IMR-90 (cell line): ENCODE measurements at regions not wholly inside any gene's neighbourhood (a gene's known extent, or its start where the extent isn't known, plus 50 kb on each side); places are given as distances from the start of the nearest gene placed in this dataset.

Experiments
- ATAC-seq: fragments of 200-7000 bp; cut with Tn5 transposase; 2 replicates; pipeline ENCODE4 v1.9.1; 2020; ENCODE audit warnings: low read depth, mild to moderate bottlenecking, moderate library complexity
- BruUV-seq: library from RNA; stranded (reverse); fragments of 400-500 nt; replicated peaks from 2 replicates; lab custom pipeline; 2021; lab: Mats Ljungman, UMichigan
- CTCF ChIA-PET: fragments of 300-600 bp; formaldehyde crosslinking; extraction: SDS; loops from one replicate; lab custom pipeline; 2021; ENCODE audit warnings: antibody characterized with exemption; lab: Yijun Ruan, JAX
- POLR2A ChIA-PET: fragments of 300-600 bp; sonication (Branson Sonifier 250); formaldehyde crosslinking; loops from one replicate; lab custom pipeline; 2022; ENCODE audit warnings: antibody characterized with exemption; ENCODE audit not compliant: unreplicated experiment; lab: Charles Lee
- DNase-seq: peaks from one replicate; pipeline ENCODE4 v3.0.0; 2013
- H2AFZ ChIP-seq: replicated peaks from 2 replicates; pipeline ENCODE3; 2013; ENCODE audit warnings: low read length, mild to moderate bottlenecking; ENCODE audit not compliant: poor library complexity
- H2AK5ac ChIP-seq: 2 replicates; pipeline ENCODE4 v1.6.1; 2013; ENCODE audit warnings: low read depth, low read length, inconsistent platforms
- H2AK9ac ChIP-seq: replicated peaks from 2 replicates; pipeline ENCODE3; 2013; ENCODE audit warnings: mild to moderate bottlenecking, low read depth, low read length, moderate library complexity; ENCODE audit not compliant: poor library complexity
- H2BK120ac ChIP-seq: 2 replicates; pipeline ENCODE4 v1.6.1; 2013; ENCODE audit warnings: low read depth, low read length, inconsistent platforms
- H2BK15ac ChIP-seq: 3 replicates; pipeline ENCODE4 v1.6.1; 2013; ENCODE audit warnings: low read depth, low read length, inconsistent platforms
- H2BK20ac ChIP-seq: 2 replicates; pipeline ENCODE4 v1.6.1; 2013; ENCODE audit warnings: low read depth, mild to moderate bottlenecking, inconsistent platforms, low read length, moderate library complexity
- H2BK5ac ChIP-seq: 2 replicates; pipeline ENCODE4 v1.6.1; 2013; ENCODE audit warnings: mild to moderate bottlenecking, low read depth, low read length, inconsistent platforms; ENCODE audit not compliant: poor library complexity, severe bottlenecking
- H3K14ac ChIP-seq: replicated peaks from 2 replicates; pipeline ENCODE4 v1.6.1; 2013; ENCODE audit warnings: low read depth, low read length, inconsistent platforms
- H3K18ac ChIP-seq: 2 replicates; pipeline ENCODE4 v1.6.1; 2013; ENCODE audit warnings: low read depth, low read length, control low read depth
- H3K23ac ChIP-seq: 2 replicates; pipeline ENCODE4 v1.6.1; 2013; ENCODE audit warnings: low read depth, low read length, inconsistent platforms
- H3K27ac ChIP-seq: 2 replicates; pipeline ENCODE4 v1.5.1; 2013; ENCODE audit warnings: mild to moderate bottlenecking, control low read depth, low read length; ENCODE audit not compliant: insufficient read depth
- H3K27me3 ChIP-seq: 2 replicates; pipeline ENCODE4 v1.6.1; 2013; ENCODE audit warnings: low read length; ENCODE audit not compliant: control insufficient read depth, insufficient read depth
- H3K36me3 ChIP-seq: 2 replicates; pipeline ENCODE4 v1.6.1; 2013; ENCODE audit warnings: low read length, mixed read lengths; ENCODE audit not compliant: control insufficient read depth, insufficient read depth
- H3K4ac ChIP-seq: 2 replicates; pipeline ENCODE4 v1.6.1; 2013; ENCODE audit warnings: low read depth, low read length, inconsistent platforms
- H3K4me1 ChIP-seq: 2 replicates; pipeline ENCODE4 v1.6.1; 2013; ENCODE audit warnings: low read length, mixed read lengths; ENCODE audit not compliant: control insufficient read depth, insufficient read depth
- H3K4me2 ChIP-seq: 2 replicates; pipeline ENCODE4 v1.6.1; 2013; ENCODE audit warnings: low read depth, mild to moderate bottlenecking, control low read depth, low read length, moderate library complexity
- H3K4me3 ChIP-seq: 2 replicates; pipeline ENCODE4 v1.5.1; 2013; ENCODE audit warnings: low read depth, mild to moderate bottlenecking, control low read depth, low read length, moderate library complexity; ENCODE audit not compliant: insufficient read depth
- H3K56ac ChIP-seq: 2 replicates; pipeline ENCODE4 v1.6.1; 2013; ENCODE audit warnings: low read length, inconsistent platforms; ENCODE audit not compliant: insufficient read depth; ENCODE audit errors: extremely low read depth
- H3K79me1 ChIP-seq, 2 experiments: 2 replicates each; pipeline ENCODE4 v1.6.1; 2013; ENCODE audit warnings: low read length in 2 of 2, inconsistent platforms in 1 of 2, low read depth in 1 of 2
- H3K9ac ChIP-seq: 2 replicates; pipeline ENCODE4 v1.6.1; 2013; ENCODE audit warnings: low read depth, low read length, control low read depth
- H3K9me1 ChIP-seq: 2 replicates; pipeline ENCODE4 v1.6.1; 2013; ENCODE audit warnings: low read length, inconsistent platforms; ENCODE audit not compliant: insufficient read depth
- H3K9me3 ChIP-seq: 2 replicates; pipeline ENCODE4 v1.6.1; 2013; ENCODE audit warnings: low read length; ENCODE audit not compliant: control insufficient read depth, insufficient read depth
- H4K20me1 ChIP-seq: 2 replicates; pipeline ENCODE4 v1.6.1; 2013; ENCODE audit warnings: low read length, inconsistent platforms; ENCODE audit not compliant: insufficient read depth
- H4K5ac ChIP-seq: 2 replicates; pipeline ENCODE4 v1.6.1; 2013; ENCODE audit warnings: mild to moderate bottlenecking, low read depth, low read length, control low read depth
- H4K8ac ChIP-seq, 2 experiments: 2 replicates each; pipeline ENCODE4 v1.6.1; 2013; ENCODE audit warnings: low read depth in 2 of 2, low read length in 2 of 2, control low read depth in 1 of 2, inconsistent platforms in 1 of 2
- H4K91ac ChIP-seq: 2 replicates; pipeline ENCODE4 v1.6.1; 2013; ENCODE audit warnings: low read depth, low read length, inconsistent platforms; ENCODE audit not compliant: insufficient read depth
- RCOR1 ChIP-seq: IDR thresholded peaks from 2 replicates; pipeline ENCODE4 v1.6.1; 2012; ENCODE audit warnings: mild to moderate bottlenecking, low read length, improper control_type of control experiment; ENCODE audit not compliant: insufficient replicate concordance
- RFX5 ChIP-seq: IDR thresholded peaks from 2 replicates; pipeline ENCODE4 v1.8.0; 2012; ENCODE audit warnings: low read depth, mild to moderate bottlenecking, low read length, moderate library complexity
- SMC3 ChIP-seq: fragments of 150-350 bp; IDR thresholded peaks from 2 replicates; pipeline ENCODE4 v1.6.1; 2016; ENCODE audit warnings: low read depth, mild to moderate bottlenecking, antibody characterized with exemption, low read length, moderate library complexity
- WGBS, 2 experiments: methylation state at CpG; one replicate each; pipeline versions ENCODE4 v1.1.5 to v1.1.7; 2013; ENCODE audit warnings: missing lambda C conversion rate in 2 of 2; ENCODE audit not compliant: insufficient read length in 1 of 2; ENCODE audit errors: extremely low coverage in 2 of 2; 5-methylcytosine and 5-hydroxymethylcytosine counted together
- dilution Hi-C: fragments of 300-500 bp; cut with HindIII; formaldehyde crosslinking; loops from one replicate; pipeline ENCODE4 v1.14.3; 2018; ENCODE audit warnings: low sequenced_read_pairs; ENCODE audit not compliant: unreplicated experiment
- in situ Hi-C: fragments of 300-500 bp; cut with MboI; formaldehyde crosslinking; loops from 3 replicates; pipeline ENCODE4 v1.14.3; 2019; ENCODE audit warnings: low sequenced_read_pairs, inconsistent platforms, mixed read lengths
- intact Hi-C: fragments of 100-400 bp; cut with micrococcal nuclease; formaldehyde crosslinking; loops from 2 replicates; pipeline ENCODE4 v1.10.0; 2022
- TF ChIP-seq, protein P1 (sequence below): fragments of 150-350 bp; IDR thresholded peaks from 2 replicates; pipeline ENCODE4 v1.6.1; 2016; ENCODE audit warnings: low read depth, mild to moderate bottlenecking, low read length, moderate library complexity, borderline replicate concordance

DNA sequence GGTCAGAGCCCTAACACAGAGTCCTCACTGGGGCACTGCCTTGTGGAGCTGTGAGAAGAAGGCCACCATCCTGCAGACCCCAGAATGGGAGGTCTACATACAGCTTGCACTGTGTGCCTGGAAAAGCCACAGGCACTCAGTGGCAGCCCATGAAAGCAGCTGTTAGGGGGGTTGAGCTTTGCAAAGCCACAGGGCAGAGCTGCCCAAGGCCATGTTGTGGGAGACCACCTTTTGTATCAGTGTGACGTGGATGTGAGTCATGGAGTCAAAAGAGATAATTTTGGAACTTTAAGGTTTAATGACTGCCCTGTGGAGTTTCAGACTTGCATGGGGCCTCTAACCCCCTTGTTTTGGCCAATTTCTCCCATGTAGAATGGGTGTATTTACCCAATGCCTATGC is 52.9 kb upstream of the TPRG1 start:
- Histone ChIP-seq H3K4me2 (no peak overlapping the region), H3K79me1 (no peaks in the 10 kb centered on the region), H3K4me3 (no peak overlapping the region), H4K8ac (no peak overlapping the region), H3K27me3 (peaks cover 4% of the 10 kb centered on the region), H2AK5ac (no peak overlapping the region), H2AFZ (no peak overlapping the region), H3K36me3 (no peaks in the 10 kb centered on the region), H4K20me1 (no peaks in the 10 kb centered on the region), H3K14ac (no peak overlapping the region), H2BK20ac (no peak overlapping the region), H3K4me1 (no peaks in the 10 kb centered on the region), H3K18ac (no peak overlapping the region), H3K56ac (no peak overlapping the region), H4K5ac (no peak overlapping the region), H2AK9ac (no peak overlapping the region), H2BK15ac (no peak overlapping the region), H3K4ac (no peak overlapping the region), H4K91ac (no peak overlapping the region), H2BK120ac (no peak overlapping the region), H3K23ac (no peak overlapping the region), H3K9me3 (no peaks in the 10 kb centered on the region), H3K27ac (no peak overlapping the region), H3K9me1 (no peaks in the 10 kb centered on the region), H2BK5ac (no peak overlapping the region), H3K9ac (no peak overlapping the region)
- ChIA-PET CTCF (no interaction called here), POLR2A (no interaction called here)
- no TSS peak for BruUV-seq
- in situ Hi-C loops, result no loop called here
- WGBS, 2 experiments, result no CpG with 5 or more reads among the region's 1 CpG
- DNase-seq (no peak), ATAC-seq (no peak)
- intact Hi-C loops, result no loop called here
- TF ChIP-seq RFX5 (no peak), SMC3 (no peak), RCOR1 (no peak)
- TF ChIP-seq, protein P1, sequence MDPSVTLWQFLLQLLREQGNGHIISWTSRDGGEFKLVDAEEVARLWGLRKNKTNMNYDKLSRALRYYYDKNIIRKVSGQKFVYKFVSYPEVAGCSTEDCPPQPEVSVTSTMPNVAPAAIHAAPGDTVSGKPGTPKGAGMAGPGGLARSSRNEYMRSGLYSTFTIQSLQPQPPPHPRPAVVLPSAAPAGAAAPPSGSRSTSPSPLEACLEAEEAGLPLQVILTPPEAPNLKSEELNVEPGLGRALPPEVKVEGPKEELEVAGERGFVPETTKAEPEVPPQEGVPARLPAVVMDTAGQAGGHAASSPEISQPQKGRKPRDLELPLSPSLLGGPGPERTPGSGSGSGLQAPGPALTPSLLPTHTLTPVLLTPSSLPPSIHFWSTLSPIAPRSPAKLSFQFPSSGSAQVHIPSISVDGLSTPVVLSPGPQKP, result no peak
- dilution Hi-C loops, result no loop called here
